WI38 (cell line): ENCODE measurements at regions not wholly inside any gene's neighbourhood (a gene's known extent, or its start where the extent isn't known, plus 50 kb on each side); places are given as distances from the start of the nearest gene placed in this dataset.

Experiments used
- H3K4me3 ChIP-seq: 2 replicates; pipeline ENCODE4 v1.5.1; 2011; ENCODE audit warnings: low read depth, mild to moderate bottlenecking, control low read depth, low read length
- TF ChIP-seq, protein P1 (sequence below): IDR thresholded peaks from 2 replicates; pipeline ENCODE4 v1.5.1; 2012; ENCODE audit warnings: low read depth, mild to moderate bottlenecking, control low read depth, low read length

DNA sequence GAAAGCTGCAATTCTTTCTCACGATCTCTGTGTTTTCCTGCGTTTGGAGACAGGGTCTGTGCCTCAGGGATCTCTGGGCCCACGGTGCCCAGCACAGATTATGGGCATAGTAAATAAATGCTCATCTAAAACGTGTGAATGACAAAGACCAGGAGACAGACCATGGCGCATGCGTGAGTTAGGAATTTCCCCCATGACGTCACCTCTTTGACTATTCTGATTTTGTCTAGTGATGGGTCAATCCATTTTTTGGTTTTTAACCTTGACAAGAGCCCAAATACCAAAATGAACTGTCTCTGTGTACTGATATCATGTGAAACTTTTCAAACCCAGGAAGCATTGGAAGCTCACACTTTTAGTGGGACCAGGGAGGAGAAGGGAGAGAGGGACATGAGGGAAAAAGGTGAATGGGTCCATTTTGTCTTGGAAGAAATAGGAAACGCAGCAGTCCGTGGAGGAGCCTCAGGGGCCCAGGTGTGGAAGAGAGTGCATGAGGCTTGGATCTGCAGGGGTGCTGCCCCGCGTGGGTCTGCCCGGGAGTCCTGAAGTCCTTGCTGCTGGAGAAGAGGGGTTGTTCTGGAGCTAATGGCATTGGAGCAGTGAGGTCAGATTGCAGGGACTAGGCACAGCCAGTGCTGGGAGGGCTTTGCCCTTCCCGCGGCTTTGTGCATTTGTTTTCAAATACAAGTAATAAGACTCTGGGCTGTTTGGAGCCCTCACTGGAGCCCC lies 172.2 kb downstream of the ASB1 start:
- TF ChIP-seq, protein P1, sequence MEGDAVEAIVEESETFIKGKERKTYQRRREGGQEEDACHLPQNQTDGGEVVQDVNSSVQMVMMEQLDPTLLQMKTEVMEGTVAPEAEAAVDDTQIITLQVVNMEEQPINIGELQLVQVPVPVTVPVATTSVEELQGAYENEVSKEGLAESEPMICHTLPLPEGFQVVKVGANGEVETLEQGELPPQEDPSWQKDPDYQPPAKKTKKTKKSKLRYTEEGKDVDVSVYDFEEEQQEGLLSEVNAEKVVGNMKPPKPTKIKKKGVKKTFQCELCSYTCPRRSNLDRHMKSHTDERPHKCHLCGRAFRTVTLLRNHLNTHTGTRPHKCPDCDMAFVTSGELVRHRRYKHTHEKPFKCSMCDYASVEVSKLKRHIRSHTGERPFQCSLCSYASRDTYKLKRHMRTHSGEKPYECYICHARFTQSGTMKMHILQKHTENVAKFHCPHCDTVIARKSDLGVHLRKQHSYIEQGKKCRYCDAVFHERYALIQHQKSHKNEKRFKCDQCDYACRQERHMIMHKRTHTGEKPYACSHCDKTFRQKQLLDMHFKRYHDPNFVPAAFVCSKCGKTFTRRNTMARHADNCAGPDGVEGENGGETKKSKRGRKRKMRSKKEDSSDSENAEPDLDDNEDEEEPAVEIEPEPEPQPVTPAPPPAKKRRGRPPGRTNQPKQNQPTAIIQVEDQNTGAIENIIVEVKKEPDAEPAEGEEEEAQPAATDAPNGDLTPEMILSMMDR, result no peak
- no peak overlapping the region for H3K4me3 ChIP-seq

DNA sequence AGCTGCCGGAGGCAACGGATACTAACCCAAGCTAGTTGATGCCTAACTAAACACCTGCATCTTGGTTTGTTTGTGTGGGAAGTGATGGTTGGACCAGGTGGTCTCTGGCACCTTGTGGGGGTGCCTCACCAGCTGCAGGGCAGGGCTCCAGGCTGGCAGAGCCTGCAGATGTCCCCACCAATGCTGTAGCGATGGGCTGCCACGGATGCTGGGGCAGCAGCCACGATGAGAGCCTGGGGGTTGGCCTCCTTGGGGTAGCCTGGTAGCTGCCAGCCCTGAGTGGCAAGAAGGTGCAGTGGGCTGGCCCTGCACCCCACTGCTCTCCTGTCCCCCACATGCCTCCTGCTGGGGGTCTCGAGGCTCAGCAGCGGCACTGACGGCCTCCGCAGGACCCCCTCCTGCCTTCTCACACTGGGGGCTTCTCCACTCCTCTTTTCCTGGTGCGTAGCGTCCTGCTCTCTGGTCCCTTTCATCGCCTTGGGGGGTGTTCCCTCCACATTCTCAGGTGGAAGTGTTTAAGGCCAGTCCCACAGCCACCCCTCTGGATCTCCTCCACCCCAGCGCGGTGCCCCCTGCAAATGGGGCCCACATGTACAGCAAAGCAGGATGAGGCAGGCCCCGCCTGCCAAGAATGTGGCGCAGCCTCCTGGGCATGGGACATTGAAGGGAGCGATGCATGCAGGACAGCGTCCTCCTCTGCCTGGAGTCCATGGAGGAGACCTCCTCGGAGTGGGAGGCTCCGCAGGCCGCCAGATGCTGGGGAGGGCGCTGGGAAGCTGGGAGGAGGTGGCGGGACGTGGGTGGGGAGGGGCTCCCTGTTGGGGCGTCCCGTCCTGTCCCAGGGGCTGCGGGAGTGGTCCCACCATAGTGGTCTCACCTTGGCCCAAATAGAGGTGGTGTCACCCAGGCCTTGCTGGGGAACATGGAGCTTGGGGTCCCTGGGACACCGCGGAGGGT lies 173.1 kb downstream of the ASB1 start:
- TF ChIP-seq, protein P1, result no peak
- no peak overlapping the region for H3K4me3 ChIP-seq

DNA sequence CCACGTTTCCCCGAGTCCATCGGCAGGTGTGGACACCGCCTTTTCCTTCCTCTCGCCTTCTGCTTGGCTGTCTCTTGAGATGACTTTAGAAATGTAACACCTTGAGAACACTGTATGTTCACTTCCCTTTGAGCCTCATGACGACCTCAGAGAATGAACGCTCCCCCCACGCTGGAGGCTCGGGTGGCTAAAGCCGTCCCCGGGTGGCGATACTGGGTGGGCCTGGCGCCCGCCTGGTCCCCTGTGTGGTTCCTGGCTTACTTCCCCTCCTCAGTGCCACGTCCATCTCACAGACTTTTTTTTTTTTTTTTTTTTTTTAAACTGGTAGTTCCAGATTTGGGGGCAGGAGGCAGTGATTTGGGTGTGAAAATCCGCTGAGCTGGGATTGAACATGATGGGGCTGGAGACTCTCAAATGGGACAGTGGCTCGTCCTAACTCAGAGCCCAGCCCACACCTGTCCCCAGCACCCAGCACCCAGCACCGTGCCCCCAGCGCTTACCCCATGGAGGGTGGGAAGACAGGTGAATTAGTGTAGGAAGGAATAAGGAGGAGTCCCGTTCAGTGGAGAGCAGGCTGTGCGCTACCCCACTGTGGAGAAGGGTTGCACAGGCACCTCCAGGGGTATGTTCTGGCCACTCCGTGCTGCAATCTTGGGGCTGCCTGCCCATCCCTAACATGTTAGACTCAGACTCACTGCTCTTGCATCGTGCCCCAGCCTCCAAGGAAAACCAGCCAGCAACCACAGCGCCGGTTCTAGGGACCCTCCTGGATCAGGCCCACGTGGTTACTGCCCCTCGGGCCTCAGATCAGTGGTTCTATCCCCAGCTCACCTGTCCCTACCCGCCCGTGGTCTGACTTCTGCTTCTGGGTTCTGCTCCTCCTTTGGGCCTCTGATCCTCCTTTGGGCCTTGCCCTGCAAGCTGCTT lies 174.0 kb downstream of the ASB1 start:
- H3K4me3 ChIP-seq, result no peak overlapping the region
- TF ChIP-seq, protein P1, result no peak

DNA sequence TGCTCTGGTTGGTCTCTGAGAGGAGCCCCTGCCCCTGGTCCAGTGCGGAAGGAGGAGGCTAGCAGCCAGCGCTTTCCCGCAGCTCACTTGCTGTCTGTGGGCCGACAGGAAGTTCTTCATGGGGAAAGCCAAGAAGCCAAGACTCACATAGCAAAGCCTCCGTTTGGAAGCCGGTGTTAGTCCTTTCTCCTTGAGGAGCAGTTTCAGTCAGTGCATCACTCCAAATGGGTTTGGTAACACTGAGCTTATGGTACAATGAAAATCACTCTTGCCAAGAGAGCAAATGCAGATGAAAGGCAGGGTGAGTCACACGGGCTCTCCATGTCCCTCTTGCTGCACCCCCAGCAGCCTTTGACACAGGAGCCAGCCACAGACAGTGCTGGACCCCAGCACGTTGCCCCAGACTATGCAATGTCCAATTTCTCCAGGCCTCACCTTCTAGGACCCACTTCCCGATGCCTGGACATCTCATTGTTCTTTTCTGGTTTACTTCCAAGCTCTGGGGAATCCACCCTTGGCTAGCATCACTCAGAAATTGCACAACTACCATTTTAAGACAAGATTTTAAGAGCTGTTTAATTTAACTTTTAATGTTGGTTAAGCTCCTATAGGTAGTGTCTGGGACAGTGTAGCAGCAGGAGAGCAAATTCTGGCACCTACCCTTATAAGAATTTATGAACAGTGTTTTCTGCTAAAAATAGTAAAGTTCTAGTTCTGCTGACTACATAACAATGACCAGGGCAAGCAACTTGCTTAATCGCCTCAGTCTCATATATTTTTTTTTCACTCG lies 174.9 kb downstream of the ASB1 start:
- TF ChIP-seq, protein P1, result no peak
- no peak overlapping the region for H3K4me3 ChIP-seq

DNA sequence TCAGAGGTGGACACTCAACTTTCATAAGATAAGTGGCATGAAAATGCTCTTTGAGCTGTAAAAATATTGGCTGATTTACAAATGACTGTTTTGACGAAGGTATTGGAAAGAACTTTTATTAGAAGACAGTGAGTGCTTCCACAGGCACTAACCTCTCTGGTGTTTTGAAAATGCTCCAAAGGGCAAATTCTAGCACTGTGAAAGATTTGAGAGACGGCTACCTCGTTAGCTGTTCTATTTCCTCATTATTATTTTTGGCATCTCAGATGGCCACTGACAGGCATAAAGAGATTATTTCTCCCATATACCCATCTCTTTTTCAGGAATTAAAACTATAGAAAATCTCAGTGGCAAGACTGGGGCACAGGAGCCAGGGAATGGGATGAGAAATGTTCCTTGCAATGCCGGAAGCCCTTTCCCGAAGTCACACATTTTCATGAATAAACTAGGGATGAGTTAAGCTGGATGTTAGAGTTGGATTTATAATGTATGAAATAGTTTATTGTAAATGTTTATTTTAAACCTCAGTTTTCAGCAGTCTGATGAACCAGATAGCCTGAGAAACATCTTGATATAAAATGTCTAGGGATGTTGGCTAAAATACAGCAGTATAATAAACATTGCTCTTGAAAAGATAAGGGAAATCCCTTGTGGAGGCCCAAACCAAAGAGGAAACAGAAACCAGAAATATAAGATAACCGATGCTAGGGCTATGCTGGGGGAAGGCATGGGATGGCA lies 175.7 kb downstream of the ASB1 start:
- no peak overlapping the region for H3K4me3 ChIP-seq
- TF ChIP-seq, protein P1, result no peak

DNA sequence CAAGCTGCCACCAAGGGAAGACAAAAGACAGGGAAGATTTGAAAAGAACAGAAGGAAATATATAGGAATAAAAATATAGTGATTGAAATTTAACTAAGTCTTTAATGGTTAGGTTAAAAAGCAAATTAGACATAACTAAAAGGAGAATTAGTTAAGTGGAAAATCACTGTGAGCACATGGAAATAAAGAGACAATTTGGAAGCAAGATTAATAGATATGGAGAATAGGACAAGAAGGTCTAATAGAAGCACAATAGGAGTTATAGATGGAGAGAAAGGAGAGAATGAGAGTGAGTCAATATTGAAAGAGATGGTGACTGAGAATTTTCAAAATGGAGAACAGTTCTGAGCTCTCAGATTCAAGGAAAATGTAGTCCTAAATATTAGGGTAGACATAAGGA lies 176.9 kb downstream of the ASB1 start:
- TF ChIP-seq, protein P1, result no peak
- no peak overlapping the region for H3K4me3 ChIP-seq
